ENCODE measurements at regions not wholly inside any gene's neighbourhood (a gene's known extent, or its start where the extent isn't known, plus 50 kb on each side); places are given as distances from the start of the nearest gene placed in this dataset.
"Not testable (repeated sequence)": the region's sequence is repeated elsewhere in the genome, so short reads cannot be mapped to it uniquely, and the experiment has no call there.

DNA sequence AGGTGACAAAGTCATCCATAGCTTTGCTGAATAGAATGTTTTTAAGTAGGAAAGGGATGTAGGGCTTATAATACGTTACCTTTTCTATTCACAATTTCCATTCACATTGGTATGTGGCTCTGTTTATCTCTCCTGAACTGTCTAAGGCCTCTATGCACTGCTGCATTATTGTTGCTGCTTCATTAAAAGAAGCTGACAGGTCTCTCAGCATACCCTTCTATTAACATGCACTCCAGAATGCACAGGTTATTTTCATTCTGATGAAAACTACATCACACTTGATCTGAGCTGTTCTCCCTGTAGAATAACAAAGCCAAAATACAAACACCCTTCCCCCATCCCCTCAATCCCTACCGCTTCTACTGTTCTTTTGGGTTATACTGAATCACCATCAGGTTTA lies 399.3 kb downstream of the TBC1D32 start:
- intact Hi-C loops (cut with micrococcal nuclease), result no loop called here
- peaks cover 0 to 5% (median 0%) of the 10 kb centered on the region in 7 donors for H3K9me3 Mint-ChIP-seq
- Histone ChIP-seq H3K9ac (ENCODE audit: insufficient read depth, low read length, poor library complexity, severe bottlenecking) (no peak overlapping the region), H3K4me2 (replicated peaks; ENCODE audit: extremely low read depth, low read length, poor library complexity, severe bottlenecking) (no peak overlapping the region), H3K4me1 (ENCODE audit: control insufficient read depth in 1 of 2, insufficient read depth in 2 of 2, low read length in 2 of 2) (peaks cover 0 to 2% of the 10 kb centered on the region in 2 donors), H2AFZ (ENCODE audit: insufficient read depth, low read depth, low read length, poor library complexity, severe bottlenecking) (no peak overlapping the region), H3K27ac (ENCODE audit: low read depth in 1 of 2, low read length in 2 of 2) (no peak overlapping the region), H4K20me1 (ENCODE audit: insufficient read depth, low read length) (no peaks in the 10 kb centered on the region), H3K4me3 (replicated peaks in 1 of 3; ENCODE audit: low read depth in 2 of 3, low read length in 3 of 3) (no peak overlapping the region), H3K27me3 (ENCODE audit: control insufficient read depth in 2 of 2, insufficient read depth in 2 of 2, low read length in 2 of 2) (no peaks in the 10 kb centered on the region), H3K36me3 (replicated peaks in 1 of 2; ENCODE audit: control insufficient read depth in 1 of 2, insufficient read depth in 2 of 2, low read length in 2 of 2) (no peaks in the 10 kb centered on the region), H3K79me2 (ENCODE audit: insufficient read depth, low read length) (no peaks in the 10 kb centered on the region), H3K9me3 (replicated peaks in 1 of 2; ENCODE audit: control insufficient read depth in 1 of 2, insufficient read depth in 1 of 2, low read length in 2 of 2) (no peaks in the 10 kb centered on the region)
- H3K4me1 Mint-ChIP-seq, result peaks cover 9% of the 10 kb centered on the region
- no CpG with 5 or more reads among the region's 2 CpGs for WGBS (ENCODE audit: insufficient coverage)
- H3K27ac Mint-ChIP-seq, result no peak overlapping the region
- no peak overlapping the region for H3K4me3 Mint-ChIP-seq
- DNase-seq, result no peak
- no peaks in the 10 kb centered on the region for H3K27me3 Mint-ChIP-seq (ENCODE audit: low read depth in 3 of 3)
- no peaks in the 10 kb centered on the region for H3K36me3 Mint-ChIP-seq
- TF ChIP-seq, protein P1, sequence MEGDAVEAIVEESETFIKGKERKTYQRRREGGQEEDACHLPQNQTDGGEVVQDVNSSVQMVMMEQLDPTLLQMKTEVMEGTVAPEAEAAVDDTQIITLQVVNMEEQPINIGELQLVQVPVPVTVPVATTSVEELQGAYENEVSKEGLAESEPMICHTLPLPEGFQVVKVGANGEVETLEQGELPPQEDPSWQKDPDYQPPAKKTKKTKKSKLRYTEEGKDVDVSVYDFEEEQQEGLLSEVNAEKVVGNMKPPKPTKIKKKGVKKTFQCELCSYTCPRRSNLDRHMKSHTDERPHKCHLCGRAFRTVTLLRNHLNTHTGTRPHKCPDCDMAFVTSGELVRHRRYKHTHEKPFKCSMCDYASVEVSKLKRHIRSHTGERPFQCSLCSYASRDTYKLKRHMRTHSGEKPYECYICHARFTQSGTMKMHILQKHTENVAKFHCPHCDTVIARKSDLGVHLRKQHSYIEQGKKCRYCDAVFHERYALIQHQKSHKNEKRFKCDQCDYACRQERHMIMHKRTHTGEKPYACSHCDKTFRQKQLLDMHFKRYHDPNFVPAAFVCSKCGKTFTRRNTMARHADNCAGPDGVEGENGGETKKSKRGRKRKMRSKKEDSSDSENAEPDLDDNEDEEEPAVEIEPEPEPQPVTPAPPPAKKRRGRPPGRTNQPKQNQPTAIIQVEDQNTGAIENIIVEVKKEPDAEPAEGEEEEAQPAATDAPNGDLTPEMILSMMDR (IDR thresholded peaks at IDR 0.05), result no peak

DNA sequence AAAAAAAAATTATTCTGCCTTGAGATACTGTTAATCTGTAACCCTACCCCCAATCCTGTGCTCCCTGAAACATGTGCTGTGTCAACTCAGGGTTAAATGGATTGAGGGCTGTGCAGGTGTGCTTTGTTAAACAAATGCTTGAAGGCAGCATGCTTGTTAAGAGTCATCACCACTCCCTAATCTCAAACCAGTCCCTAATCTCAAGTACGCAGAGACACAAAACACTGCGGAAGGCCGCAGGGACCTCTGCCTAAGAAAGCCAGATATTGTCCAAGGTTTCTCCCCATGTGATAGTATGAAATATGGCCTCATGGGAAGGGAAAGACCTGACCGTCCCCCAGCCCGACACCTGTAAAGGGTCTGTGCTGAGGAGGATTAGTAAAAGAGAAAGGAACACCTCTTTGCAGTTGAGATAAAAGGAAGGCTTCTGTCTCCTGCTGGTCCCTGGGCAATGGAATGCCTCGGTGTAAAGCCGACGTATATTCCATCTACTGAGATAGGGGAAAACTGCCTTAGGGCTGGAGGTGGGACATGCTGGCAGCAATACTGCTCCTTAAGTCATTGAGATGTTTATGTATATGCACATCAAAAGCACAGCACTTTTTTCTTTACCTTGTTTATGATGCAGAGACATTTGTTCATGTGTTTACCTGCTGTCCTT lies 402.6 kb downstream of the TBC1D32 start:
- intact Hi-C loops (cut with micrococcal nuclease); H3K27me3 ChIP-seq (ENCODE audit: control insufficient read depth in 2 of 2, insufficient read depth in 2 of 2, low read length in 2 of 2); H3K4me3 Mint-ChIP-seq; H3K9ac ChIP-seq (ENCODE audit: insufficient read depth, low read length, poor library complexity, severe bottlenecking); H3K9me3 ChIP-seq (replicated peaks in 1 of 2; ENCODE audit: control insufficient read depth in 1 of 2, insufficient read depth in 1 of 2, low read length in 2 of 2); H3K4me1 ChIP-seq (ENCODE audit: control insufficient read depth in 1 of 2, insufficient read depth in 2 of 2, low read length in 2 of 2); DNase-seq; H3K4me3 ChIP-seq (replicated peaks in 1 of 3; ENCODE audit: low read depth in 2 of 3, low read length in 3 of 3); H3K27ac ChIP-seq (ENCODE audit: low read depth in 1 of 2, low read length in 2 of 2); H3K79me2 ChIP-seq (ENCODE audit: insufficient read depth, low read length); H3K4me2 ChIP-seq (replicated peaks; ENCODE audit: extremely low read depth, low read length, poor library complexity, severe bottlenecking); H3K27me3 Mint-ChIP-seq (ENCODE audit: low read depth in 3 of 3); H3K36me3 ChIP-seq (replicated peaks in 1 of 2; ENCODE audit: control insufficient read depth in 1 of 2, insufficient read depth in 2 of 2, low read length in 2 of 2); H3K4me1 Mint-ChIP-seq; H4K20me1 ChIP-seq (ENCODE audit: insufficient read depth, low read length); H3K36me3 Mint-ChIP-seq; H2AFZ ChIP-seq (ENCODE audit: insufficient read depth, low read depth, low read length, poor library complexity, severe bottlenecking): not testable (repeated sequence)
- H3K27ac Mint-ChIP-seq, result peak overlapping the region in 1 of 7 donors; percentile 12
- 100% methylated on average over 1 of the region's 8 CpGs for WGBS (ENCODE audit: insufficient coverage)
- peaks cover 7 to 18% (median 15%) of the 10 kb centered on the region in 7 donors for H3K9me3 Mint-ChIP-seq

DNA sequence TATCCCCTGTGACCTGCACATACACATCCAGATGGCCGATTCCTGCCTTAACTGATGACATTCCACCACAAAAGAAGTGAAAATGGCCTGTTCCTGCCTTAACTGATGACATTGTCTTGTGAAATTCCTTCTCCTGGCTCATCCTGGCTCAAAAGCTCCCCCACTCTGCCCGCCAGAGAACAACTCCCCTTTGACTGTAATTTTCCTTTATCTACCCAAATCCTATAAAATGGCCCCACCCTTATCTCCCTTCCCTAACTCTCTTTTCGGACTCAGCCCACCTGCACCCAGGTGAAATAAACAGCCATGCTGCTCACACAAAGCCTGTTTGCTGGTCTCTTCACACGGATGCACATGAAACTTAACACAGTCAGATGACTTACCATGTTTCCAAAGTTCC lies 403.8 kb downstream of the TBC1D32 start:
- H3K4me3 ChIP-seq (replicated peaks in 1 of 3; ENCODE audit: low read depth in 2 of 3, low read length in 3 of 3); H3K27ac ChIP-seq (ENCODE audit: low read depth in 1 of 2, low read length in 2 of 2); H3K27me3 ChIP-seq (ENCODE audit: control insufficient read depth in 2 of 2, insufficient read depth in 2 of 2, low read length in 2 of 2); H3K4me2 ChIP-seq (replicated peaks; ENCODE audit: extremely low read depth, low read length, poor library complexity, severe bottlenecking); H2AFZ ChIP-seq (ENCODE audit: insufficient read depth, low read depth, low read length, poor library complexity, severe bottlenecking); H3K4me1 ChIP-seq (ENCODE audit: control insufficient read depth in 1 of 2, insufficient read depth in 2 of 2, low read length in 2 of 2); H4K20me1 ChIP-seq (ENCODE audit: insufficient read depth, low read length); intact Hi-C loops (cut with micrococcal nuclease); H3K36me3 Mint-ChIP-seq; H3K79me2 ChIP-seq (ENCODE audit: insufficient read depth, low read length); DNase-seq; H3K27ac Mint-ChIP-seq; H3K36me3 ChIP-seq (replicated peaks in 1 of 2; ENCODE audit: control insufficient read depth in 1 of 2, insufficient read depth in 2 of 2, low read length in 2 of 2); H3K9ac ChIP-seq (ENCODE audit: insufficient read depth, low read length, poor library complexity, severe bottlenecking); H3K4me3 Mint-ChIP-seq; H3K9me3 ChIP-seq (replicated peaks in 1 of 2; ENCODE audit: control insufficient read depth in 1 of 2, insufficient read depth in 1 of 2, low read length in 2 of 2); H3K27me3 Mint-ChIP-seq (ENCODE audit: low read depth in 3 of 3); H3K4me1 Mint-ChIP-seq: not testable (repeated sequence)
- peaks cover 16 to 25% (median 23%) of the 10 kb centered on the region in 7 donors for H3K9me3 Mint-ChIP-seq
- WGBS (ENCODE audit: insufficient coverage), result 91% methylated on average over 2 of the region's 4 CpGs
